Spleen (tissue), 11 donors: ENCODE measurements at regions not wholly inside any gene's neighbourhood (a gene's known extent, or its start where the extent isn't known, plus 50 kb on each side); places are given as distances from the start of the nearest gene placed in this dataset.

ENCODE experiments used
- DNase-seq: peaks from one replicate; pipeline ENCODE4 v3.0.0-alpha.2; 2020
- H3K27ac ChIP-seq, 8 donors: fragments of 200-600 bp; sonication (generic) in 7 of 8; 1 replicate in 4 of 8; 2 replicates in 4 of 8; pipeline versions ENCODE4 v1.5.0 to v1.8.0; 2016 to 2021; ENCODE audit warnings: inconsistent platforms in 4 of 8, mild to moderate bottlenecking in 4 of 8, moderate library complexity in 1 of 8
- H3K27me3 ChIP-seq, 7 donors: fragments of 200-600 bp; sonication (generic) in 6 of 7; replicated peaks in 1 of 7; 1 replicate in 4 of 7; 2 replicates in 3 of 7; pipeline versions ENCODE4 v1.5.0 to v1.8.0; 2016 to 2021; ENCODE audit warnings: inconsistent platforms in 3 of 7, mild to moderate bottlenecking in 1 of 7
- H3K36me3 ChIP-seq, 6 donors: fragments of 200-600 bp; sonication (generic) in 5 of 6; 1 replicate in 4 of 6; 2 replicates in 2 of 6; pipeline versions ENCODE4 v1.5.0 to v1.8.0; 2016 to 2021; ENCODE audit warnings: inconsistent platforms in 2 of 6
- H3K4me1 ChIP-seq, 6 donors: fragments of 200-600 bp; sonication (generic) in 5 of 6; 1 replicate in 3 of 6; 2 replicates in 3 of 6; pipeline versions ENCODE4 v1.5.0 to v1.8.0; 2016 to 2021; ENCODE audit warnings: inconsistent platforms in 3 of 6
- H3K4me3 ChIP-seq, 8 donors: fragments of 200-600 bp; sonication (generic) in 7 of 8; 1 replicate in 4 of 8; 2 replicates in 4 of 8; pipeline versions ENCODE4 v1.5.0 to v1.8.0; 2016 to 2021; ENCODE audit warnings: inconsistent platforms in 4 of 8, mild to moderate bottlenecking in 4 of 8, moderate library complexity in 2 of 8
- H3K9me3 ChIP-seq, 8 donors: fragments of 200-600 bp; sonication (generic) in 7 of 8; 1 replicate in 4 of 8; 2 replicates in 4 of 8; pipeline versions ENCODE4 v1.5.0 to v1.8.0; 2016 to 2021; ENCODE audit warnings: inconsistent platforms in 4 of 8
- CTCF ChIP-seq, 11 experiments: fragments of 200-600 bp in 7 of 11; fragments of 450-650 bp in 4 of 11; sonication (generic) in 4 of 11; IDR thresholded peaks in 8 of 11; conservative IDR thresholded peaks in 3 of 11; 1 replicate in 7 of 11; 2 replicates in 4 of 11; pipeline versions ENCODE4 v1.4.0 to v1.8.0; 2016 to 2021; ENCODE audit warnings: antibody characterized with exemption in 11 of 11, inconsistent platforms in 4 of 11, mild to moderate bottlenecking in 1 of 11
- POLR2A ChIP-seq, 3 donors: fragments of 450-650 bp; IDR thresholded peaks; one replicate each; pipeline ENCODE4 v1.5.1; 2017; ENCODE audit warnings: antibody characterized with exemption in 3 of 3, mild to moderate bottlenecking in 1 of 3
- POLR2AphosphoS5 ChIP-seq, 3 donors: sonication (generic); formaldehyde crosslinking; IDR thresholded peaks; one replicate each; pipeline ENCODE4 v1.5.1; 2017; ENCODE audit warnings: antibody characterized with exemption in 3 of 3
- WGBS, 5 donors: extraction: QIAGEN DNeasy Blood & Tissue Kit in 3 of 5; methylation state at CpG; one replicate each; pipeline versions ENCODE4 v1.1.5 to v1.1.7; 2013 to 2018; 5-methylcytosine and 5-hydroxymethylcytosine counted together
- intact Hi-C: fragments of 100-400 bp; cut with DNase I; formaldehyde crosslinking; loops from one replicate; pipeline ENCODE4 v1.15.0; 2023; ENCODE audit warnings: low total_unique reads
- donor health status: healthy with polysubstance abuse.
- donor health status: DM: no; HTN: no; CAD: no; lungs with moderate emphysema.
- donor health status: DM: no; HTN: no; CAD: no.
- donor health status: Bipolar disorder and iron deficiency.
- donor health status: healthy.
- donor health status: DM: no; HTN: no; CAD: no.
- donor health status: DM: yes; HTN: yes; CAD: no.

DNA sequence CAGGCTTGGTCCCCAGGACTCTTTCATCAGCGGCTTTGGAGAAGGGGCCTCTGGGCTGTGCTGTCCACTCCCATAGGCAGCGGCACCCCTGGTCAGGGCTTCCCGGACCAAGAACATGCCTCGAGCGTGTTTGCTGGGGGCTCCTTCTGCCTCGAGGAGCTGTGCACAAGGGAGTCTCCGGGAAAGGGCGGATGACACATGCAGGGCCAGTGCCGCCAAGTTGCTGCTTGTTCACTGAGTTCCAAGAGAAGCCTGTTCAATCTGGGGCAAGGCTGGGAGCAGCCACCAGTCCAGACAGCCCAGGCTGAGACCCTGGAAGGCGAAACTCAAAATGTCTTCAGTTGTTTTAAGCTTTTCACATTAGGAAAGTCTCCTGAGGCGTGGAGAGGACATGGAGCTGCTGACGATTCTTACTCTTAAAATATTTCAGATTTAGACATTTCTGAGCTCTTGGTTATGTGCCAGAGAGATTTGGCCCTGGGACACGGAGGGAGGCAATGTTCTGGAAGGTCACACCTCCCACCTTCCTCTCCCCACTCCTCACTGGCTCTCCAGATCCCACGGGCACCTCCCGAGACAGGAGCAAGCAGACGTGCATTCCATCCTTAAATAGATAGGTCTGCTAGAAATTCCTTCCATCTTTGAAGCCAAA is 84.5 kb upstream of the ZNF469 start:
- H3K27ac ChIP-seq, result no peak overlapping the region
- no peak overlapping the region for H3K4me3 ChIP-seq
- peaks cover 0 to 12% (median 0%) of the 10 kb centered on the region in 7 donors for H3K27me3 ChIP-seq
- TF ChIP-seq CTCF (IDR thresholded peaks at IDR 0.05 in 8 of 11, conservative IDR thresholded peaks at IDR 0.05 in 3 of 11) (no peak), POLR2AphosphoS5 (IDR thresholded peaks at IDR 0.05) (no peak), POLR2A (IDR thresholded peaks at IDR 0.05) (no peak)
- intact Hi-C loops, result no loop called here
- WGBS, 5 donors, result 57 to 78% (median 71%) methylated on average over 15 to 16 of the region's 16 CpGs
- DNase-seq, result peak; percentile 65
- H3K9me3 ChIP-seq, result no peaks in the 10 kb centered on the region
- no peaks in the 10 kb centered on the region for H3K36me3 ChIP-seq
- peaks cover 0 to 37% (median 19%) of the 10 kb centered on the region in 6 donors for H3K4me1 ChIP-seq

DNA sequence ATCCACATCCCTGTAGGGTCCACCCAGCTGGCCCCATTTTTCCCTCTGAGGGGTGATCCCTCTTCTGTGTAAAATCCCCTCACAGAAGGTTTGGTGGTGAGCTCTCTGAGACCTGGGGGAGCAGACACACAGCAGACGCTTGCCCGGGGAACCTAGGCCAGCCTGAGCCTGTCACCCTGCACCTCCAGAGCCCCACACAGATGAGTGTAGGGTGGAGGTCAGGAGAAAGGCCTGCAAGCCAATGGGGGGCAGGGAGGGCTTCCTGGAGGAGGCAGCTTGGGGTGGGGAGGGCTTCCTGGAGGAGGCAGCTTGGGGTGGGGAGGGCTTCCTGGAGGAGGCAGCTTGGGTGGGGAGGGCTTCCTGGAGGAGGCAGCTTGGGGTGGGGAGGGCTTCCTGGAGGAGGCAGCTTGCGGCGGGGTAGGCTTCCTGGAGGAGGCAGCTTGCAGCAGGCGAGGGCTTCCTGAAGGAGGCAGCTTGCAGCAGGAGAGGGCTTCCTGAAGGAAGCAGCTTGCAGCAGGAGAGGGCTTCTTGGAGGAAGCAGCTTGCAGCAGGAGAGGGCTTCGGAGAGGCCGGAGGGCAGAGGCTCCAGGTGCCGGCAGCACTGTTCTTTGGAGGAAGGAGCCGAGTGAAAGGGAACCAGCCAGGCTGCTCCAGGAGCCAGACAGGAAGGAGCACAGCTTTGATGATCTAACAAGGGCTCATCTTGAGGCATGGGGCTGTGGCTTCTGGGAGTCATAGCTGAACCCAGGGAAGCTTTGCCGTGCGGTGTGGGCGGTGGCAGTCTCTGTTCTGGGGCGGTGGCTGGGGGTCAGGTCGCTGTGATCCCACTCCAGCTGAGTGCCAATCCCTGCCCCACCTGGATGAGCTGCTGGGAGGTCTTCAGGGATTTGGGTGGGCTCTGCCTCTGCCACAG is 83.7 kb upstream of the ZNF469 start:
- Histone ChIP-seq H3K27me3 (peaks cover 0 to 12% (median 0%) of the 10 kb centered on the region in 7 donors), H3K4me1 (peaks cover 0 to 41% (median 19%) of the 10 kb centered on the region in 6 donors), H3K27ac (no peak overlapping the region), H3K9me3 (no peaks in the 10 kb centered on the region), H3K36me3 (no peaks in the 10 kb centered on the region), H3K4me3 (no peak overlapping the region)
- no peak for DNase-seq
- intact Hi-C loops, result no loop called here
- 44 to 51% (median 48%) methylated on average over 10 to 14 of the region's 14 CpGs for WGBS, 5 donors
- TF ChIP-seq POLR2AphosphoS5 (IDR thresholded peaks at IDR 0.05) (no peak), POLR2A (IDR thresholded peaks at IDR 0.05) (no peak), CTCF (IDR thresholded peaks at IDR 0.05 in 8 of 11, conservative IDR thresholded peaks at IDR 0.05 in 3 of 11) (no peak)

DNA sequence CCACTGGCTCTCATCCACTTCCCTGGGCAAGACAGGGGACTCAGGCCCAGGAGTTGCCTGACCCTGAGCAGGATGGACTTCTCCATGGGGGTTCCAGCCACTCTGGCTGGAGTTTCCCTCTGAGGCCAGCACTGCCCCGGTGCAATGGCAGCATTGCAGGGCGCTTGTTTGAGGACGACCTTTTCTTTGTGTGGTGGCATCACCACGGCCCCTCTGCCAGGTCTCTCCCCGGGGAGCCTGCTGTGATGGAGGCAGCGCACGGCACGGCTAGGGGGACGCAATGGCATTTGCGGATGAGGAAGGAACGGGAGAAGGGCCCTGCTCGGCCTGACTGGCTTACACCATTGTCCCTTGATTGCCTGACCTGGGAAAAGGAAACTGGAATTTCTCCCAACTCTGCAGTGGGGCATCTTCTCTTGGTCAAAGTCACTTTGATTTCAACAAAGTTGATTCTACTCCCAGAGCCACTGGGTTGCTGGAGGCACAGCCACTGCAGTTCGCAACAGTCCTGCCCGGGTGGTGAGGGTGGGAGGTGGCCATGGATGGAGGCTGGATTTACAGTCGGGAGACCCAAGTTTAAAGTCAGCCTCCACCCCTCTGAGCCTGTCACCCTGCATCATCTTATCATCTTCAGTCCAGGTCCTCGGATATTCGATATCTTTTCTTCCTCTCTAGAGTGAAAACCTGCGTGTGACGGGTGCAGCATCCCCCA is 82.9 kb upstream of the ZNF469 start:
- no peaks in the 10 kb centered on the region for H3K9me3 ChIP-seq
- no peak for DNase-seq
- no peak overlapping the region for H3K4me3 ChIP-seq
- TF ChIP-seq CTCF (IDR thresholded peaks at IDR 0.05 in 8 of 11, conservative IDR thresholded peaks at IDR 0.05 in 3 of 11) (no peak), POLR2A (IDR thresholded peaks at IDR 0.05) (no peak), POLR2AphosphoS5 (IDR thresholded peaks at IDR 0.05) (no peak)
- peaks cover 0 to 49% (median 22%) of the 10 kb centered on the region in 6 donors for H3K4me1 ChIP-seq
- no peaks in the 10 kb centered on the region for H3K36me3 ChIP-seq
- peaks cover 0 to 12% (median 0%) of the 10 kb centered on the region in 7 donors for H3K27me3 ChIP-seq
- WGBS, 5 donors, result 87 to 92% (median 89%) methylated on average over 17 to 19 of the region's 19 CpGs
- intact Hi-C loops, result no loop called here
- no peak overlapping the region for H3K27ac ChIP-seq
